Keratinocyte (primary cell): ENCODE measurements at regions not wholly inside any gene's neighbourhood (a gene's known extent, or its start where the extent isn't known, plus 50 kb on each side); places are given as distances from the start of the nearest gene placed in this dataset.

Experiments used
- DNase-seq: peaks from one replicate; pipeline ENCODE4 v3.0.0-alpha.2; 2011; ENCODE audit warnings: low read depth, missing footprints, low spot score
- FAIRE-seq: peaks from 2 replicates; lab custom pipeline; 2011; peaks lifted over from hg19 to GRCh38; lab: Jason Lieb, UNC
- H2AFZ ChIP-seq: 2 replicates; pipeline ENCODE4 v1.6.0; 2012; ENCODE audit warnings: low read length, control low read depth, inconsistent platforms; ENCODE audit not compliant: control insufficient read depth
- H3K27ac ChIP-seq: 2 replicates; pipeline ENCODE4 v1.5.1; 2011; ENCODE audit warnings: low read length; ENCODE audit not compliant: control insufficient read depth, insufficient read depth
- H3K27me3 ChIP-seq: 3 replicates; pipeline ENCODE4 v1.6.0; 2011; ENCODE audit warnings: low read length; ENCODE audit not compliant: control insufficient read depth, insufficient read depth; ENCODE audit errors: extremely low read depth
- H3K36me3 ChIP-seq, 2 experiments: 2 replicates in 1 of 2; 3 replicates in 1 of 2; pipeline ENCODE4 v1.5.1; 2011; ENCODE audit warnings: low read length in 2 of 2, mild to moderate bottlenecking in 1 of 2; ENCODE audit not compliant: control insufficient read depth in 2 of 2, insufficient read depth in 2 of 2; ENCODE audit errors: extremely low read depth in 1 of 2
- H3K4me1 ChIP-seq: 3 replicates; pipeline ENCODE4 v1.5.1; 2011; ENCODE audit warnings: low read length; ENCODE audit not compliant: control insufficient read depth, insufficient read depth; ENCODE audit errors: extremely low read depth
- H3K4me2 ChIP-seq: 3 replicates; pipeline ENCODE4 v1.6.0; 2011; ENCODE audit warnings: low read depth, low read length; ENCODE audit not compliant: control insufficient read depth, insufficient read depth; ENCODE audit errors: extremely low read depth
- H3K4me3 ChIP-seq, 3 experiments: fragments of 200-600 bp in 1 of 3; sonication (generic) in 1 of 3; 2 replicates in 2 of 3; 3 replicates in 1 of 3; pipeline ENCODE4 v1.5.1; 2011 to 2016; ENCODE audit warnings: low read length in 3 of 3, mild to moderate bottlenecking in 3 of 3, control low read depth in 2 of 3, inconsistent platforms in 1 of 3, low read depth in 1 of 3, mixed read lengths in 1 of 3, mixed run types in 1 of 3, moderate library complexity in 1 of 3; ENCODE audit not compliant: control insufficient read depth in 2 of 3, insufficient read depth in 2 of 3; ENCODE audit errors: extremely low read depth in 1 of 3
- H3K79me2 ChIP-seq: 2 replicates; pipeline ENCODE4 v1.6.0; 2012; ENCODE audit warnings: low read length; ENCODE audit not compliant: control insufficient read depth, insufficient read depth
- H3K9ac ChIP-seq: 3 replicates; pipeline ENCODE4 v1.6.0; 2011; ENCODE audit warnings: low read length; ENCODE audit not compliant: control insufficient read depth, insufficient read depth; ENCODE audit errors: extremely low read depth
- H3K9me1 ChIP-seq: 3 replicates; pipeline ENCODE4 v1.6.0; 2011; ENCODE audit warnings: low read length; ENCODE audit not compliant: control insufficient read depth, insufficient read depth; ENCODE audit errors: extremely low read depth
- H3K9me3 ChIP-seq: 2 replicates; pipeline ENCODE4 v1.5.1; 2012; ENCODE audit warnings: low read depth, low read length; ENCODE audit not compliant: control insufficient read depth
- H4K20me1 ChIP-seq: 3 replicates; pipeline ENCODE4 v1.6.0; 2011; ENCODE audit warnings: low read length; ENCODE audit not compliant: control insufficient read depth, insufficient read depth; ENCODE audit errors: extremely low read depth
- EZH2 ChIP-seq: IDR thresholded peaks from one replicate; pipeline ENCODE4 v1.6.1; 2012; ENCODE audit warnings: inconsistent platforms, mild to moderate bottlenecking, low read length, moderate library complexity
- dilution Hi-C: fragments of 300-500 bp; cut with MboI; formaldehyde crosslinking; loops from one replicate; pipeline ENCODE4 v1.7.0; 2020; ENCODE audit warnings: low sequenced_read_pairs; ENCODE audit not compliant: extremely low pct_ligation_motif_present
- TF ChIP-seq, protein P1 (sequence below), 3 experiments: IDR thresholded peaks in 1 of 3; conservative IDR thresholded peaks in 1 of 3; optimal IDR thresholded peaks in 1 of 3; 2 replicates in 2 of 3; 3 replicates in 1 of 3; pipeline versions ENCODE3 to v1.5.1; 2011; ENCODE audit warnings: low read length in 3 of 3, mild to moderate bottlenecking in 3 of 3, moderate library complexity in 2 of 3, control low read depth in 1 of 3, inconsistent platforms in 1 of 3; ENCODE audit not compliant: insufficient read depth in 2 of 3; ENCODE audit errors: extremely low read depth in 1 of 3

GRCh38 chr22:22094514-22094913, 111.9 kb upstream of the TOP3B start:
- TF ChIP-seq, protein P1, sequence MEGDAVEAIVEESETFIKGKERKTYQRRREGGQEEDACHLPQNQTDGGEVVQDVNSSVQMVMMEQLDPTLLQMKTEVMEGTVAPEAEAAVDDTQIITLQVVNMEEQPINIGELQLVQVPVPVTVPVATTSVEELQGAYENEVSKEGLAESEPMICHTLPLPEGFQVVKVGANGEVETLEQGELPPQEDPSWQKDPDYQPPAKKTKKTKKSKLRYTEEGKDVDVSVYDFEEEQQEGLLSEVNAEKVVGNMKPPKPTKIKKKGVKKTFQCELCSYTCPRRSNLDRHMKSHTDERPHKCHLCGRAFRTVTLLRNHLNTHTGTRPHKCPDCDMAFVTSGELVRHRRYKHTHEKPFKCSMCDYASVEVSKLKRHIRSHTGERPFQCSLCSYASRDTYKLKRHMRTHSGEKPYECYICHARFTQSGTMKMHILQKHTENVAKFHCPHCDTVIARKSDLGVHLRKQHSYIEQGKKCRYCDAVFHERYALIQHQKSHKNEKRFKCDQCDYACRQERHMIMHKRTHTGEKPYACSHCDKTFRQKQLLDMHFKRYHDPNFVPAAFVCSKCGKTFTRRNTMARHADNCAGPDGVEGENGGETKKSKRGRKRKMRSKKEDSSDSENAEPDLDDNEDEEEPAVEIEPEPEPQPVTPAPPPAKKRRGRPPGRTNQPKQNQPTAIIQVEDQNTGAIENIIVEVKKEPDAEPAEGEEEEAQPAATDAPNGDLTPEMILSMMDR (optimal IDR thresholded peaks at IDR 0.05 in 1 of 3, IDR thresholded peaks at IDR 0.05 in 1 of 3, conservative IDR thresholded peaks at IDR 0.05 in 1 of 3; ENCODE audit: extremely low read depth in 1 of 3, insufficient read depth in 2 of 3, low read length in 3 of 3), result no peak
- TF ChIP-seq EZH2, result no peak
- no peak for FAIRE-seq
- no peak for DNase-seq
- Histone ChIP-seq H3K9me1 (no peaks in the 10 kb centered on the region), H3K9me3 (no peaks in the 10 kb centered on the region), H3K4me3 (no peak overlapping the region), H4K20me1 (no peaks in the 10 kb centered on the region), H2AFZ (no peak overlapping the region), H3K79me2 (no peaks in the 10 kb centered on the region), H3K27me3 (no peaks in the 10 kb centered on the region), H3K4me2 (no peak overlapping the region), H3K4me1 (peaks cover 11% of the 10 kb centered on the region), H3K36me3 (no peaks in the 10 kb centered on the region), H3K27ac (no peak overlapping the region), H3K9ac (no peak overlapping the region)
- dilution Hi-C loops, result no loop called here

DNA sequence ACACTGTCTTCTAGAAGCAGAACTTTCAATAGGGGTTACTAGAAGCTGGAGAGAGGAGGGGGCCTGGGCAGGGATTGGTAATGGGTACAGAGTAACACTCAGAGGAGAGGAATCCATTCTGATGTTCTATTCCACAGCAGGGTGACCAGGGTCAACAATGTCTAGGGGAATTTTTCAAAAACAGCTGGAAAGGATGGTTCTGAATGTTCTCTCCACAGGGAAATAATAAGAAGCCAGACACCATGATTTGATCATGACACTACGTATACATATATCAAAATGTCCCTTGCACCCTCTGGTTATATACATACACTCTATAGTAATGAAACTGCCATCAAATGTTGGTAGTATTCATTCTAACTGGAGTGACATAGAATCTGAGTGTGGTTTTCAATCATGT, 111.2 kb upstream of the TOP3B start:
- no peak overlapping the region for H3K4me2 ChIP-seq
- FAIRE-seq, result no peak

More for the DNA sequence above, 111.2 kb upstream of the TOP3B start:
- Histone ChIP-seq H3K4me3 (no peak overlapping the region), H3K9me3 (no peaks in the 10 kb centered on the region), H3K36me3 (no peaks in the 10 kb centered on the region), H3K27me3 (peaks cover 2% of the 10 kb centered on the region), H3K9ac (no peak overlapping the region), H2AFZ (no peak overlapping the region), H3K9me1 (no peaks in the 10 kb centered on the region), H3K27ac (no peak overlapping the region), H4K20me1 (no peaks in the 10 kb centered on the region), H3K4me1 (peaks cover 11% of the 10 kb centered on the region), H3K79me2 (no peaks in the 10 kb centered on the region)
- no peak for TF ChIP-seq EZH2
- TF ChIP-seq, protein P1 (optimal IDR thresholded peaks at IDR 0.05 in 1 of 3, IDR thresholded peaks at IDR 0.05 in 1 of 3, conservative IDR thresholded peaks at IDR 0.05 in 1 of 3; ENCODE audit: extremely low read depth in 1 of 3, insufficient read depth in 2 of 3, low read length in 3 of 3), result no peak
- no peak for DNase-seq
- dilution Hi-C loops, result no loop called here
